K562 (cell line): ENCODE measurements at regions not wholly inside any gene's neighbourhood (a gene's known extent, or its start where the extent isn't known, plus 50 kb on each side); places are given as distances from the start of the nearest gene placed in this dataset.

Experiments
- ATF7 ChIP-seq: fragments of 450-650 bp; IDR thresholded peaks from 2 replicates; pipeline ENCODE4 v1.7.1; 2014; ENCODE audit warnings: mild to moderate bottlenecking, moderate library complexity
- BDP1 ChIP-seq: IDR thresholded peaks from 3 replicates; pipeline ENCODE4 v1.6.1; 2011; ENCODE audit not compliant: insufficient read length, insufficient read depth
- BRF1 ChIP-seq: IDR thresholded peaks from 3 replicates; pipeline ENCODE4 v1.6.1; 2011; ENCODE audit warnings: borderline replicate concordance, mild to moderate bottlenecking; ENCODE audit not compliant: insufficient read length; ENCODE audit errors: extremely low read depth
- DNMT1 ChIP-seq: fragments of 450-650 bp; IDR thresholded peaks from 2 replicates; pipeline ENCODE4 v1.6.1; 2016; ENCODE audit warnings: antibody characterized with exemption, mild to moderate bottlenecking
- E2F5 ChIP-seq: sonication (generic); formaldehyde crosslinking; IDR thresholded peaks from 2 replicates; pipeline ENCODE4 v1.8.0; 2022; ENCODE audit warnings: mild to moderate bottlenecking, missing genetic modification reagents
- FOXA3 ChIP-seq, 2 experiments: fragments of 450-650 bp in 1 of 2; sonication (generic) in 1 of 2; formaldehyde crosslinking; IDR thresholded peaks in 1 of 2; conservative IDR thresholded peaks in 1 of 2; 2 replicates each; pipeline versions ENCODE4 v1.4.0 to v1.8.0; 2020 to 2022; ENCODE audit warnings: mild to moderate bottlenecking in 2 of 2, missing genetic modification reagents in 1 of 2
- FOXO4 ChIP-seq: fragments of 450-650 bp; formaldehyde crosslinking; IDR thresholded peaks from 2 replicates; pipeline ENCODE4 v1.4.0; 2020; ENCODE audit warnings: mild to moderate bottlenecking, moderate library complexity
- HLTF ChIP-seq: fragments of 450-650 bp; IDR thresholded peaks from 2 replicates; pipeline ENCODE4 v1.6.1; 2016
- KAT8 ChIP-seq: fragments of 450-650 bp; IDR thresholded peaks from 2 replicates; pipeline ENCODE4 v1.6.1; 2016; ENCODE audit warnings: low read depth, mild to moderate bottlenecking
- KHSRP ChIP-seq: fragments of 450-650 bp; IDR thresholded peaks from 2 replicates; pipeline ENCODE4 v1.6.1; 2017
- MAFK ChIP-seq: IDR thresholded peaks from 2 replicates; pipeline ENCODE4 v1.6.1; 2011; ENCODE audit warnings: low read length, improper control_type of control experiment
- RB1 ChIP-seq: fragments of 450-650 bp; IDR thresholded peaks from 2 replicates; pipeline ENCODE4 v1.6.1; 2017; ENCODE audit warnings: low read depth, mild to moderate bottlenecking
- SAFB2 ChIP-seq: fragments of 200-400 bp; formaldehyde crosslinking; IDR thresholded peaks from 2 replicates; pipeline ENCODE4 v1.6.1; 2018; ENCODE audit warnings: borderline replicate concordance, low read length, low read depth, moderate library complexity; ENCODE audit not compliant: severe bottlenecking
- SREBF1 ChIP-seq: fragments of 150-350 bp; IDR thresholded peaks from 2 replicates; pipeline ENCODE4 v1.6.1; 2014; ENCODE audit warnings: antibody characterized with exemption, low read depth, low read length, borderline replicate concordance
- SRF ChIP-seq, 2 experiments: fragments of 250-450, 450-650 bp in 1 of 2; sonication (Bioruptor Pico) in 1 of 2; sonication (generic) in 1 of 2; formaldehyde crosslinking; IDR thresholded peaks; 2 replicates each; pipeline versions ENCODE4 v1.5.0 to v1.5.1; 2020 to 2022; ENCODE audit warnings: mild to moderate bottlenecking in 1 of 2, missing genetic modification reagents in 1 of 2
- TRIM28 ChIP-seq: fragments of 450-650 bp; IDR thresholded peaks from 2 replicates; pipeline ENCODE4 v1.6.1; 2017
- ZC3H4 ChIP-seq: sonication (generic); formaldehyde crosslinking; IDR thresholded peaks from 2 replicates; pipeline ENCODE4 v1.9.0; 2021; ENCODE audit warnings: missing genetic modification reagents, borderline replicate concordance
- ZFP1 ChIP-seq: fragments of 450-650 bp; formaldehyde crosslinking; IDR thresholded peaks from 2 replicates; pipeline ENCODE4 v1.4.0; 2020; ENCODE audit warnings: mild to moderate bottlenecking, mixed read lengths
- ZNF407 ChIP-seq: fragments of 450-650 bp; IDR thresholded peaks from 2 replicates; pipeline ENCODE4 v1.6.1; 2016; ENCODE audit warnings: low read depth
- ZNF785 ChIP-seq: fragments of 250-450 bp; sonication (Bioruptor Pico); IDR thresholded peaks from 2 replicates; pipeline ENCODE4 v1.4.0; 2020; ENCODE audit warnings: mild to moderate bottlenecking
- ZZZ3 ChIP-seq: fragments of 450-650 bp; IDR thresholded peaks from 2 replicates; pipeline ENCODE4 v1.6.1; 2016; ENCODE audit warnings: antibody characterized with exemption, mild to moderate bottlenecking, moderate library complexity

GRCh38 chr6:781350-781961 is 88.5 kb upstream of the EXOC2 start (continued):
- TF ChIP-seq E2F5 (CRISPR knock-in tag) (no peak), SREBF1 (no peak), TRIM28 (no peak), FOXO4 (CRISPR knock-in tag) (no peak), DNMT1 (no peak), RB1 (no peak), MAFK (peak; percentile 81), KHSRP (no peak), BRF1 (no peak), ZNF407 (no peak), ZFP1 (CRISPR knock-in tag) (no peak), FOXA3 (CRISPR knock-in tag; conservative IDR thresholded peaks at IDR 0.05 in 1 of 2, IDR thresholded peaks at IDR 0.05 in 1 of 2) (no peak), HLTF (no peak), ZNF785 (CRISPR knock-in tag) (no peak), ATF7 (peak; percentile 82), BDP1 (no peak), ZC3H4 (no peak), SRF (CRISPR knock-in tag; IDR thresholded peaks at IDR 0.05) (0 out of 4 replicates have a peak, but pooled peaks of 1 of the 2 experiments have one; percentile 47), SAFB2 (no peak), KAT8 (no peak), ZZZ3 (no peak)
